HUDEP-2 (cell line): ENCODE measurements at regions not wholly inside any gene's neighbourhood (a gene's known extent, or its start where the extent isn't known, plus 50 kb on each side); places are given as distances from the start of the nearest gene placed in this dataset.

Experiments
- DNase-seq, 76 experiments: peaks; one replicate each; lab custom pipeline; 2025; ENCODE audit not compliant: unreplicated experiment in 76 of 76; lab: John Stamatoyannopoulos, UW

- no peak for DNase-seq
Measured at GRCh38 chr10:90975096-90975495, 54.2 kb upstream of the ANKRD1 start.

DNA sequence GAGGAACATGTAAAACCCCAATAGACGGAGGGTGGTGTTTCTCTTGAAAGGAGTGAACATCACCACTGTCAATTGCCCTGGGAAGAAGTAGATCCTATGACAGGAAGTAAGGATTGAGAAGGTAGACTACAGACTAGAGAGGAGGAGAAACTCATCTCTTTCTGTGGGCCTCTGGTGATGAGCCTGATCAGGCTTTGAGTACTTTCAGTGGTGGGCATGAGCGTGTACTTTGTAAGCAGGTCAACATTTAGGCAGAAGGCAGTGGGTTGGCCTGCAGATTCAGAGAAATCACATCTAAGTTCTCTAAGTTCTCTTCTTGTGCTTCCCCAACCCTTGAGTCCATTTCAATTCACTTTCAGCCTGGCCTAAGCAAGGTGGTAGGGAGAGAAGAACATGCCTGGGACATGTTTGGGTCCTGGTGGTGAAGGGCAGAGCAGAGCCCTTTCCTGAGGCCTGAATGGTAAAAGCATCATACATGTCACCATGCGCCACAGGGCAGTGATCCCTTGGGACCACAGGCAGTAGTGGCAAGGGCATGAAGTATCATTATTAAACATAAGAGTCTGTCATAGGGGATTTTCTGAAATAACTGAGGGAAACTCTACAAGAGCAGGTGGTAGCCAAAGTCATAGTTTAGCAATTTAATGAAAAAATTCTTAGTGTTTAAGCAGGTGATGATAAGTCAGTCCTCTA lies 56.4 kb upstream of the ANKRD1 start:
- DNase-seq: no peak

DNA sequence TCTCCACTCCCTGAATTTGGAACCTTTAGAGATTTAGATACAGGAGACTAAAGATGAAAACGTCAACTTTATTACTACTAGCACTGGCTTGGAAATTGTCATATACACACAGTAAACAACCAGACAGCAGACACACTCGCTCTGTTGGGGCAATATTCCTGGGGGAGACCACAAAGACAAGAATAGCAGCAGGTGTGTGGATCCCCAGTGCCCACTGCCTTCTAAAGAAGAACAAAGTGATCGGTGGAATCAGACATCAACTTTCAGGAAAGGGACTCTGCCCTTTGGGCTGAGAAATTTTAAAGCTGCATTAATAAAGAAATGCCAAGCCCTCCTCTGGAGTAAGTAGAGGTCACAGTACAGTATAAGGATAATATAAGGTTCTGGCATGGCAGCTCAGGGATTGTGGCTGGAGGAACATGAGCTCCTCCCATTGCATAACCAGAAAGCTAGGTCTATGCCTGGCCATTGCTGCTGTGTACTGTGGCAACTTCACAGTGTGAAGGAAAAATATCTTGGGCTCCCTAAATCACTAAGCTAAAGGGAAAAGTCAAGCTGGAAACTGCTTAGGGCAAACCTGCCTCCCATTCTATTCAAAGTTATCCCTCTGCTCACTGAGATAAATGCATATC lies 57.1 kb upstream of the ANKRD1 start:
- DNase-seq: no peak

DNA sequence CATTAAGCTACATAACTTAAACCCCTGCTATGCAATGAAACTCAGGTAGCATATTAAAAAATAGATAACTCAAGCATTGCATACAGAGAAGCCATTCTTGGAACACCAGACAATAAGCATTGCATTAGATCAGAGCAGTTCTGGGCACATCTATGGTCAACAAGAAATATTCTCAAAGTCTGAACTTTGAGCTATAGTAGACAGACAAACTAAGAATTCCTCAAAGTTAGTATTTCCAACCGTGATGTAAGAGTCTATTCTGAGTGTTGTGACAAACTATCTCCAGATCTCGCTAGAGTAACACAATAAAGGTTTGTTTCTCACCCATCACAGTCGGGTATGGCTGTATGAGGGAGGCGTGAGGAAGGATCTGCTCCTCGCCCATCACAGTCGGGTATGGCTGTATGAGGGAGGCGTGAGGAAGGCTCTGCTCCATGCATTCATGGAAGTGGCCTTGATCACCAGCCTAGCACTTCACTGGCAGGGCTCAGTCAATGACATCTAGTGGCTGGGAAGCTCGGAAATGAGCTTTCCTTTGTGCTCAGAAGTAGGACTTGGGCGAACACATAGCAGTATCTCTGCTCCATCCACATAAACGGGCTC lies 61.6 kb upstream of the ANKRD1 start:
- DNase-seq: no peak

GRCh38 chr10:90983914-90984549 lies 63.1 kb upstream of the ANKRD1 start:
- DNase-seq: no peak

DNA sequence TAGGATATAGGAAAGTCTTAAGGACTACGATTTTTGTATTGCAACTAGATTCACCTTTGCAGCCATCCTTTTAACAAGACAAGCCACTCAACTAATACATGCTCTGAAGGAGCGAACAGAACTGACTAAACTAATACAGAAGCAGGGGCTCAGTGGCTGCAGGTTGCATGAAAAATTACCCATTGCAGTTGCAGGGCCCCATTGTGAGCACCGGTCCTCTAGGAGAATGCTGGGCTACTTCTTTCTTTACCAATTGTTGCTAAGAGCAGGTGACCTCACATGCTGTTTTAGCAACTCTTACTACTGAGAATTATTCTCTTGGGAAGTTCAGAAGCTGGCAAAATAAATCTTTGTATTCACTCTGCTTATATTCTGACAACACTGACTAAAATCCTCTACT lies 64.0 kb upstream of the ANKRD1 start:
- DNase-seq: no peak

DNA sequence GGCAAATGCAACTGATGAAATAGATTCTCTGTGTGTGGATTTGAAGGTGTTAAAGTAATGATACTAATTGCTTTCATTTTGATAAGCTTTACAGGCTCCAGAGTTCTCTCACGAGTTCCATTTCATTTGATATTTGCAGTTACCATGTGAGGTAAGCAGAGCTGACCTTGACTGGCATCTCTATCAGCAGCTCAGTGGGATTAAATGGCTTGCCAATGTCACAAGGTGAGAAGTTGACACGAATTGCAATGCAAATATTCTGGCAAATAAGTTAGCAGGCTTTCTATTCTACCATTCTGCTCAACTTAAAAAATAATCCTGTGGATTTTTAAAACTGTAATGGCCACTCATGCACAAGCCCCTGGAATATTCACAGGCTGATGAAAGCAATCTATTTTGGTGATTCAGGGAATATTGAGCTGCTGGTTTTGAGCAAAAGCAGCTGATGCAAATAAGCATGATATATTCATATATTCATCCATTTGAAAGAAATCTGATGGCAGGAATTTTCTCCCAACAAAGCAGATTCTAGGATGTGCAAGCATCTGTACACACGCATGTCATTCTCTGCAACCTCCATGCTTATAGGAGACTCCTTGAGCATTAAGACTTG lies 64.5 kb upstream of the ANKRD1 start:
- DNase-seq: no peak

DNA sequence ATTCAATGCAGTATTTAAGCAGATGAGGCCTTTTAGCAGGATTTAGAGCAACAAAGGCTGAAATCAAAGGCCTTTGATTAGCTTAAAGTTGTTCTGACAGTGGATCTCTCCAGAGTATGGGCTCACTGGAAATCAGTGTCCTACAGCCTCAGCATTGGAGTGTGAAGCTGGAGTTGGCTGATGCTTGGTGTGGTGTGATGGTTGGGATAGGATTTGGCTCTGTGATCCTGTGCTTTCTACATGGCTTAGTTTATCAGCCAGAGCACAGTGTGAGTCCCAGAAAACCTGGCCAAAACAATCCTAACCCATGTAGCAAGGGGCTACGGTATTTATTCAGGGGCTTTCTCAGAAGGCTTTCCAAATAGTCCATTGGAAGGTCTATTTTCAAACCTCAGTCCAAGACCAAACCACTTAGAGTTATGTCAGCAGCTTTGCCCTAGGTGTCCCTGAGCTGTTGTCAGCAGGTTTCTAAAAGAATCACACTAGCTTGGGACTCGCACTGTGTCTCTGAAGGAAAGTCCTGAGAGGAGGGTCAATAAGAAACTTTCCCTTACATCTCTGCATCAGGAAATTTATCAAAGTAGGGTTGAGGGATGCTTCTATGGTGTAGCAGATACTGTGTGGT lies 65.4 kb upstream of the ANKRD1 start:
- no peak for DNase-seq

GRCh38 chr10:90986870-90987269 lies 66.0 kb upstream of the ANKRD1 start:
- DNase-seq: no peak

DNA sequence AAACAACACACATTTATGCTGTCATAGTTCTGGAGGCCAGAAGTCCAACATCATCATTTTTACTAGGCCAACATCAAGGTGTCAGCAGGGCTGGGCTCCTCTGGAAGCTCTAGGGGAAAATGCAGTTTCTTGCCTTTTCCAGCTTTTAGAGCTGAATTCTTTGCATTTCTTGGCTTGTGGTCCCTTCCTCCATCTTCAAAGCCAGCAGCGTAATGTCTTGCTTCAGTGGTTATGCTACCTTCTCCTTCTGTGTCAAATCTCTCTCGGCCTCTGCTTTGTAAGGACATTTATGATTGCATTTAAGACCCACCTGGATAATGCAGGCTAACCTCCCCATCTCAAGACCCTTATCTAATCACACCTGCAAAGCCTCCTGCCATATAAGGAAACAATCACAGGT lies 66.5 kb upstream of the ANKRD1 start:
- DNase-seq: no peak

GRCh38 chr10:90988024-90988423 lies 67.1 kb upstream of the ANKRD1 start:
- no peak for DNase-seq

DNA sequence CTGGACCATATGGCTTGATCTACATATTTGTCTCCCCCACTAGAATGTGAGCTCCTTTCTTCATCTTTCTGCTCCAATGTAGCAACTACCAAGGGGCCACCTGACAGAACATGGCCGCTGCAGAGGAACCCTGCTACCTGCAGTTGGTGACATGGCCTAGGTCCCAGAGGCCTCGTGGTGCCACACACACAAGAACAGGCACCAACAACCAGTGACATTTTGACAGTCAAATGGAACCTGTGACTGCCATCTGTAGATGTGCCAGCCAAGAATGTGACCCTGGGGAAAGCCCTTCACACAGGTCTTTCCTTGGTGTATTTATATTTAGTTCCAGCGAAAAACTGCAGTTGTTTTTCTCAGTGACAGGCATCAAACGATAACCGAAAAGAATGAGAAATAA lies 67.9 kb upstream of the ANKRD1 start:
- DNase-seq: no peak

- DNase-seq: no peak
Measured at GRCh38 chr10:90989378-90989777, 68.5 kb upstream of the ANKRD1 start.

- no peak for DNase-seq
Measured at GRCh38 chr10:90992462-90992861, 71.6 kb upstream of the ANKRD1 start.

DNA sequence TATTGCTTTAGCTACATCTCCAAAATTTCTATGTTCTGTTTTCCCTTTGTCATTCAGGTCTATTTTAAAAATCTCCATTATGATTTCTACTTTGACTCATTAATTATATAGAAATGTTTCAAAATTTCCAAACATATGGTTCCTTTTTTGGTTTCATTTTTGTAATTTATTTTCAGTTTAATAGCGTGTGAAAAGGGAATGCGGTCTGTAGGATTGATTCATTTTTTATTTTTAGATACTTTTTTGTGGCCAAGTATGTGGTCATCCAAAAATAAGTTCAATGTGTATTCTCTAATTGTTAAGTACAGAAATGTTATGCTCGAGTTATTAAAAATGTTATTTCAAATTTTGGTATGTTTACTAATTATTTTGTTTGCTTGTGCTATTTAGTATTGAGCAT lies 72.5 kb upstream of the ANKRD1 start:
- no peak for DNase-seq

DNA sequence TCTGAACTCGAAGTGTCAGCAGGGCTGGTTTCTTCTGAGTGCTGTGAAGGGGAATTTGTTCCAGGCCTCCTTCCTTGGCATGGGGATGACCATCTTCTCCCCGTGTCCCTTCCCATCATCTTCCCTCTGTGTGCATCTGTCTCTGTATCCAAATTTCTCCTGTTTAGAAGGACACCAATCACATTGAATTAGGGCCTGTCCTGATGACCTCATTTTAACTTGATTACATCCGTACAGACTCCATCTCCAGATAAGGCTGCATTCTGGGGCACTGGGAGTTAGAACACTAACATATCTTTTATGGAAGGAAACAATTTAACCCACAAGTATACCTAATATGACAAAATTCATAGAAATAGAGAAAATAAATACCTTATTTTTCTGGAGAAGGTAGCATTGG lies 76.8 kb upstream of the ANKRD1 start:
- no peak for DNase-seq

- DNase-seq: no peak
Measured at GRCh38 chr10:90998733-90999511, 78.0 kb upstream of the ANKRD1 start.

DNA sequence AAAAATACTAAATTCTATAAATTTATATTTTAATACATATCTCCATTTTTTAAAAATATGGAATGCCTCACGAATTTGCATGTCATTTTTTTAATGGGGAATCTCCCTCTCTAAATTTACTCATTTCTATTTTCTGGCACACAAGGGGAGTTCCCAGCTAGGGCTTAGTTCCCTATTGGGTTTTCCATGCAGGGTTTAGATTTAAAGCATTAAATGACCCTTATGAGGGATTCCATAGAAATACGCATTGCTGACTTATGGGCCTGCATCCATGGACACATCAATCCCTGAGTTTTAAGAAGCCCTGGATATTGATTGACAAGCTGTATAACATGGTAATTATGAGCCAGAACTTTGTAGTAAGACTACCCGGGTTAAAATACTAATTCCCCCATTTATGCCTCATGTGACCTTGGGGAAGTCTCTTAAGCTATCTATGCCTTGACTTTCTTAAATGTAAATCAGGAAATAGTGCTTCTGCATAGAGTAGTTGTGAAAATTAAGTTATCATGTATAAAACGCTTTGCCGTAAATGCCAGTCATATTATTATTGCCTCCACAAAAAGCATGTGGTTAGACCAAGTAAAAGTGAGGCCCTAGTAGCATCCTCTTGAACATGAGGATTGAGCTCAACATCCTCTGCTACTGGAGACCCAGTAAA lies 78.8 kb upstream of the ANKRD1 start:
- no peak for DNase-seq

DNA sequence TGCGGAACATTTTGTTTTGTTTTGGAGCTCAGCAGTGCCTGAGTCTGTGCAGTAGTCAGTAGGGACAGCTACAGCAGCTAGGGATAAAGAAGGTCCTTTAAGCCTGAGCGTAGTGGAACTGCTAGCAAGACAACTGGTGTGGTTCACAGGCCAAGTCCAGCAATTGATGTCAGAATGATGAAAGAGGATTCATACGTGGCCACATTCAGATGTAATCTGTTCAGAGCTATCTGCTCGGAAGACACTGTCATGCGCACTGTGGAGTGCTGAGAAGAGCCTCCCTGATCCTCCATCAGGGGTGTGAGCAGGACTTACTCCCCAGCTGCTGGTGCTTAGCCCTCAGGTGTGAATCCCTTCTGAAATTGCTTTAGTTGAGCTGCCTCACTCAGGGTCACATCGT lies 79.6 kb upstream of the ANKRD1 start:
- no peak for DNase-seq

- DNase-seq: no peak
Measured at GRCh38 chr10:91000985-91001384, 80.1 kb upstream of the ANKRD1 start.
